Epithelial cell of proximal tubule (primary cell): ENCODE measurements at regions not wholly inside any gene's neighbourhood (a gene's known extent, or its start where the extent isn't known, plus 50 kb on each side); places are given as distances from the start of the nearest gene placed in this dataset.

ENCODE experiments used
- DNase-seq: peaks from one replicate; pipeline ENCODE4 v3.0.0-alpha.2; 2011; ENCODE audit warnings: low read depth
- H3K4me3 ChIP-seq: 2 replicates; pipeline ENCODE4 v1.5.1; 2011; ENCODE audit warnings: low read depth, mild to moderate bottlenecking, low read length
- TF ChIP-seq, protein P1 (sequence below): conservative IDR thresholded peaks from 2 replicates; pipeline ENCODE4 v1.5.1; 2012; ENCODE audit warnings: low read depth, mild to moderate bottlenecking, low read length

GRCh38 chr1:222301652-222302051 is 246.3 kb downstream of the HHIPL2 start:
- no peak overlapping the region for H3K4me3 ChIP-seq
- TF ChIP-seq, protein P1, sequence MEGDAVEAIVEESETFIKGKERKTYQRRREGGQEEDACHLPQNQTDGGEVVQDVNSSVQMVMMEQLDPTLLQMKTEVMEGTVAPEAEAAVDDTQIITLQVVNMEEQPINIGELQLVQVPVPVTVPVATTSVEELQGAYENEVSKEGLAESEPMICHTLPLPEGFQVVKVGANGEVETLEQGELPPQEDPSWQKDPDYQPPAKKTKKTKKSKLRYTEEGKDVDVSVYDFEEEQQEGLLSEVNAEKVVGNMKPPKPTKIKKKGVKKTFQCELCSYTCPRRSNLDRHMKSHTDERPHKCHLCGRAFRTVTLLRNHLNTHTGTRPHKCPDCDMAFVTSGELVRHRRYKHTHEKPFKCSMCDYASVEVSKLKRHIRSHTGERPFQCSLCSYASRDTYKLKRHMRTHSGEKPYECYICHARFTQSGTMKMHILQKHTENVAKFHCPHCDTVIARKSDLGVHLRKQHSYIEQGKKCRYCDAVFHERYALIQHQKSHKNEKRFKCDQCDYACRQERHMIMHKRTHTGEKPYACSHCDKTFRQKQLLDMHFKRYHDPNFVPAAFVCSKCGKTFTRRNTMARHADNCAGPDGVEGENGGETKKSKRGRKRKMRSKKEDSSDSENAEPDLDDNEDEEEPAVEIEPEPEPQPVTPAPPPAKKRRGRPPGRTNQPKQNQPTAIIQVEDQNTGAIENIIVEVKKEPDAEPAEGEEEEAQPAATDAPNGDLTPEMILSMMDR: no peak
- no peak for DNase-seq

- no peak overlapping the region for H3K4me3 ChIP-seq
- TF ChIP-seq, protein P1: no peak
- DNase-seq: no peak
These were observed 248.4 kb downstream of the HHIPL2 start for GRCh38 chr1:222299524-222299923.

DNA sequence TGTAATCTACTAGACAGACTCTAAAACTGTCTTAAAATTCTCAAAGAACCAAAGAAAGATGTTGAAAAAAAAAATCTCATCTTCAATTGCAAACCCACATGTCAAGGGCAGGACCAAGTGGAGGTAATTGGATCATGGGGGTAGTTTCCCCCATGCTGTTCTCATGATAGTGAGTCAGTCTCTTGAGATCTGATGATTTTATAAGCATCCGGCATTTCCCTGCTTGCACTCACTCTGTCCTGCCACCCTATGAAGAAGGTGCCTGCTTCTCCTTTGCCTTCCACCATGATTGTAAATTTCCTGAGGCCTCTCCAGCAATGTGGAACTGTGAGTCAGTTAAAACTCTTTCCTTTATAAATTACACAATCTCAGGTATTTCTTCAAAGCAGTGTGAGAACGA is 257.0 kb downstream of the HHIPL2 start:
- TF ChIP-seq, protein P1: no peak
- no peak for DNase-seq
- no peak overlapping the region for H3K4me3 ChIP-seq

- no peak for DNase-seq
- no peak overlapping the region for H3K4me3 ChIP-seq
- TF ChIP-seq, protein P1: no peak
These were observed 259.9 kb downstream of the HHIPL2 start for GRCh38 chr1:222288053-222288452.

GRCh38 chr1:222286011-222286410 is 261.9 kb downstream of the HHIPL2 start:
- no peak overlapping the region for H3K4me3 ChIP-seq
- TF ChIP-seq, protein P1: no peak
- no peak for DNase-seq

- no peak overlapping the region for H3K4me3 ChIP-seq
- no peak for DNase-seq
- TF ChIP-seq, protein P1: no peak
These were observed 262.4 kb downstream of the HHIPL2 start for GRCh38 chr1:222285526-222285925.

DNA sequence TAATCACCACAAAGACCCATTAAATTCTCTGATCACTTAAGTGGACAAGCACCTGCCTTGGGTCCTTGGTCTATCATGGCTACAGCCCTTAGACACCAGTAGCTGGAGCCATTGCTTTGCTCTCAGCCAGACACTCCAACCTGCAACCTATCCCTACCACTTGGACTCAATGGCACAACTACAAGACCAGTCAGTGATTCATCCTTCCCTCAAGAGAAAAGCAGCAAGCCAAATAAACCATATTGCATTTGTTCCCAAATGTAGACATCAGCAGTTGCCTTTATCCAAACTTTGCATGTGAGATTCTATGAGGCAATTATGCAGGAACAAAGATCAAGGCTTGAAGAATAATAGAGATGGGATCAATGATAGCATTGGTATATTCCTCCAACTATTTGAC is 263.4 kb downstream of the HHIPL2 start:
- no peak for DNase-seq
- no peak overlapping the region for H3K4me3 ChIP-seq
- TF ChIP-seq, protein P1: no peak
